ENCODE measurements at regions not wholly inside any gene's neighbourhood (a gene's known extent, or its start where the extent isn't known, plus 50 kb on each side); places are given as distances from the start of the nearest gene placed in this dataset.

DNA sequence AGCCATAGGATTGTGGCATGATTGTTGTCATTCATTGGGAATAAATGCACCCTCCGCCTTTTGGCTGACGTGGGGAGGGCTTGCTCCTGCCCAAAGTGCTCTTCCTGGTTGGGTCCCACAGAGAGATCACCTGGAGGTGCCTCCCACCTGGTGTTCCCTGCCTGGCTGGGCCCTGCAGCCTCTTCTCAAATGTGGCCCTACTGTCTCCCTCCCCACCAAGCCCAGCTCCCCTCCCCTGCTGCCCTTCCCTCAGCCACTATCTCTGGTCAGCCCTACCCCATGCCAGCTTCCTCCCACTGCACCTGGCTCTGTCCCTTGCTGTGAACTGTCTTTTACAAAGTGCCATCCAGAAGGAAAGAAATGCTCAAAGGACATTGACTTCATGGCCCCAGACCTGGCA, 173.4 kb downstream of the GLI2 start:
- TF ChIP-seq CTCF (conservative IDR thresholded peaks at IDR 0.05) = no peak
- no peak for TF ChIP-seq ZFX (IDR thresholded peaks at IDR 0.05)

Data from C4-2B (cell line).